CD4-positive, alpha-beta T cell (primary cell): ENCODE measurements at regions not wholly inside any gene's neighbourhood (a gene's known extent, or its start where the extent isn't known, plus 50 kb on each side); places are given as distances from the start of the nearest gene placed in this dataset.
"Not testable (repeated sequence)": the region's sequence is repeated elsewhere in the genome, so short reads cannot be mapped to it uniquely, and the experiment has no call there.

Experiments used
- ATAC-seq: fragments of 200-7000 bp; cut with Tn5 transposase; one replicate; pipeline ENCODE4 v1.10.0; 2022; ENCODE audit warnings: mild to moderate bottlenecking; ENCODE audit not compliant: poor library complexity
- CTCF ChIA-PET: fragments of 350-600 bp; sonication (Branson Sonifier 250); formaldehyde crosslinking; loops from one replicate; lab custom pipeline; 2021; ENCODE audit warnings: antibody characterized with exemption, inconsistent platforms; lab: Charles Lee
- POLR2A ChIA-PET: fragments of 350-600 bp; sonication (Branson Sonifier 250); formaldehyde crosslinking; loops from one replicate; lab custom pipeline; 2021; ENCODE audit warnings: antibody characterized with exemption, inconsistent platforms; lab: Charles Lee
- DNase-seq, 14 experiments: peaks; one replicate each; pipeline ENCODE4 v3.0.0-alpha.2; 2013 to 2020; ENCODE audit warnings: mixed read lengths in 2 of 14
- H3K27ac ChIP-seq, 2 donors: one replicate each; pipeline versions ENCODE4 v1.5.1 to v1.7.0; 2013; ENCODE audit warnings: low read length in 2 of 2, low read depth in 1 of 2, mild to moderate bottlenecking in 1 of 2
- H3K27me3 ChIP-seq, 2 experiments: 1 replicate in 1 of 2; 2 replicates in 1 of 2; pipeline versions ENCODE4 v1.6.1 to v1.7.0; 2013; ENCODE audit warnings: low read length in 2 of 2, control low read depth in 1 of 2, mild to moderate bottlenecking in 1 of 2, moderate library complexity in 1 of 2; ENCODE audit not compliant: insufficient read depth in 2 of 2, control insufficient read depth in 1 of 2
- H3K36me3 ChIP-seq: one replicate; pipeline ENCODE4 v1.6.1; 2013; ENCODE audit warnings: low read length, control low read depth; ENCODE audit not compliant: insufficient read depth
- H3K4me1 ChIP-seq: one replicate; pipeline ENCODE4 v1.6.1; 2013; ENCODE audit warnings: low read length, control low read depth; ENCODE audit not compliant: insufficient read depth
- H3K4me3 ChIP-seq: one replicate; pipeline ENCODE4 v1.5.1; 2013; ENCODE audit warnings: mild to moderate bottlenecking, low read length, moderate library complexity
- H3K9me3 ChIP-seq, 2 experiments: 1 replicate in 1 of 2; 2 replicates in 1 of 2; pipeline versions ENCODE4 v1.6.1 to v1.7.0; 2013; ENCODE audit warnings: low read length in 2 of 2, mild to moderate bottlenecking in 2 of 2, control low read depth in 1 of 2, moderate library complexity in 1 of 2; ENCODE audit not compliant: control insufficient read depth in 1 of 2, insufficient read depth in 1 of 2
- H3K27ac Mint-ChIP-seq: one replicate; pipeline ENCODE4 v1.8.0; 2020; ENCODE audit warnings: mixed read lengths
- H3K27me3 Mint-ChIP-seq: one replicate; pipeline ENCODE4 v1.8.0; 2021; ENCODE audit warnings: mixed read lengths
- H3K36me3 Mint-ChIP-seq: one replicate; pipeline ENCODE4 v1.8.0; 2021; ENCODE audit warnings: low read depth, mixed read lengths
- H3K4me1 Mint-ChIP-seq: one replicate; pipeline ENCODE4 v1.8.0; 2021; ENCODE audit warnings: low read depth, mixed read lengths
- H3K4me3 Mint-ChIP-seq: one replicate; pipeline ENCODE4 v1.8.0; 2020; ENCODE audit warnings: mild to moderate bottlenecking, mixed read lengths
- H3K9me3 Mint-ChIP-seq: one replicate; pipeline ENCODE4 v1.8.0; 2020; ENCODE audit warnings: mixed read lengths
- intact Hi-C, 2 experiments: fragments of 100-400 bp; cut with DNase I in 1 of 2; cut with micrococcal nuclease in 1 of 2; formaldehyde crosslinking; loops; one replicate each; pipeline versions ENCODE4 v1.15.1 to v1.9.0; 2023 to 2025; cut with DNase I, micrococcal nuclease

GRCh38 chr16:18157854-18158253 is 178.7 kb downstream of the NPIPA8 start:
- H3K4me1 Mint-ChIP-seq, intact Hi-C loops, H3K4me3 Mint-ChIP-seq, ATAC-seq, DNase-seq, H3K27ac ChIP-seq, H3K27ac Mint-ChIP-seq, H3K4me1 ChIP-seq, H3K9me3 Mint-ChIP-seq, H3K27me3 ChIP-seq, POLR2A ChIA-PET, H3K36me3 Mint-ChIP-seq, H3K4me3 ChIP-seq, H3K27me3 Mint-ChIP-seq, H3K9me3 ChIP-seq, CTCF ChIA-PET, H3K36me3 ChIP-seq: not testable (repeated sequence)

GRCh38 chr16:18152832-18153231 is 183.7 kb downstream of the NPIPA8 start:
- H3K9me3 Mint-ChIP-seq, H3K4me3 Mint-ChIP-seq, DNase-seq, ATAC-seq, POLR2A ChIA-PET, intact Hi-C loops, H3K27ac ChIP-seq, H3K4me1 ChIP-seq, H3K36me3 ChIP-seq, H3K27ac Mint-ChIP-seq, CTCF ChIA-PET, H3K4me1 Mint-ChIP-seq, H3K4me3 ChIP-seq, H3K36me3 Mint-ChIP-seq, H3K27me3 ChIP-seq, H3K9me3 ChIP-seq, H3K27me3 Mint-ChIP-seq: not testable (repeated sequence)

DNA sequence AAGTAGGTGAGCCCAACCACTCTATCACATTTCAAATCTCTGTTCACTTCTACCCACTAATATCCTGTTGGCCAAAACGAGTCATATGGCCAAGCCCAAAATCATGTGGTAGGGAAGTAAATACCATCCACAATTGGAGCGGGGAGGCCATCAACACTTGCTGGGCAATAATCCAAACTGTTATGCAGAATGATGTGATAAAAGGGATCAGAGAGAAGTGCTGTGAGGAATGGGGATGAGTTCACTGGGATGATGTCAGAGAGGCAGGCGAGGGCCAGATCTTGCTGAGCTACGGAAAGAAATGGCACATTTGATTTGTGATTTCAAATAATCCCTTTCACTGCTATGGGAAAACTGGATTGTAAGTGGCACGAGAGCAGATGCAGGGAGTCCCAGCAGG is 188.4 kb downstream of the NPIPA8 start:
- H3K36me3 Mint-ChIP-seq, H3K9me3 Mint-ChIP-seq, H3K9me3 ChIP-seq, H3K27ac ChIP-seq, H3K4me1 Mint-ChIP-seq, H3K4me3 Mint-ChIP-seq, H3K27ac Mint-ChIP-seq, H3K27me3 Mint-ChIP-seq, DNase-seq, H3K27me3 ChIP-seq, H3K4me1 ChIP-seq, POLR2A ChIA-PET, H3K4me3 ChIP-seq, intact Hi-C loops, ATAC-seq, CTCF ChIA-PET, H3K36me3 ChIP-seq: not testable (repeated sequence)

- H3K9me3 ChIP-seq, H3K9me3 Mint-ChIP-seq, H3K4me1 Mint-ChIP-seq, H3K27ac Mint-ChIP-seq, DNase-seq, ATAC-seq, H3K36me3 Mint-ChIP-seq, H3K27ac ChIP-seq, H3K4me1 ChIP-seq, CTCF ChIA-PET, intact Hi-C loops, H3K27me3 ChIP-seq, H3K36me3 ChIP-seq, H3K4me3 ChIP-seq, POLR2A ChIA-PET, H3K4me3 Mint-ChIP-seq: not testable (repeated sequence)
- H3K27me3 Mint-ChIP-seq, result peaks cover 11% of the 10 kb centered on the region
Measured at GRCh38 chr16:18146601-18147142, 189.9 kb downstream of the NPIPA8 start.

- H3K4me1 ChIP-seq, H3K27me3 ChIP-seq, DNase-seq, H3K4me3 ChIP-seq, H3K4me1 Mint-ChIP-seq, H3K36me3 Mint-ChIP-seq, H3K27me3 Mint-ChIP-seq, H3K27ac ChIP-seq, H3K27ac Mint-ChIP-seq, H3K4me3 Mint-ChIP-seq, H3K9me3 ChIP-seq, POLR2A ChIA-PET, CTCF ChIA-PET, intact Hi-C loops, H3K36me3 ChIP-seq, ATAC-seq, H3K9me3 Mint-ChIP-seq: not testable (repeated sequence)
Measured at GRCh38 chr16:18142066-18142465, 194.5 kb downstream of the NPIPA8 start.

GRCh38 chr16:18136288-18136687 is 200.2 kb downstream of the NPIPA8 start:
- H3K27me3 Mint-ChIP-seq, H3K9me3 ChIP-seq, H3K27me3 ChIP-seq, H3K27ac Mint-ChIP-seq, POLR2A ChIA-PET, H3K36me3 Mint-ChIP-seq, H3K4me3 ChIP-seq, ATAC-seq, H3K4me3 Mint-ChIP-seq, H3K9me3 Mint-ChIP-seq, H3K4me1 ChIP-seq, DNase-seq, H3K4me1 Mint-ChIP-seq, H3K36me3 ChIP-seq, H3K27ac ChIP-seq, intact Hi-C loops, CTCF ChIA-PET: not testable (repeated sequence)

- CTCF ChIA-PET, H3K4me1 Mint-ChIP-seq, H3K36me3 Mint-ChIP-seq, ATAC-seq, H3K27me3 Mint-ChIP-seq, H3K9me3 Mint-ChIP-seq, POLR2A ChIA-PET, H3K4me1 ChIP-seq, H3K4me3 ChIP-seq, intact Hi-C loops, H3K36me3 ChIP-seq, H3K4me3 Mint-ChIP-seq, DNase-seq, H3K27me3 ChIP-seq, H3K9me3 ChIP-seq, H3K27ac Mint-ChIP-seq, H3K27ac ChIP-seq: not testable (repeated sequence)
Measured at GRCh38 chr16:18135024-18135423, 201.5 kb downstream of the NPIPA8 start.
